Right renal pelvis (tissue), 4 donors: ENCODE measurements at regions not wholly inside any gene's neighbourhood (a gene's known extent, or its start where the extent isn't known, plus 50 kb on each side); places are given as distances from the start of the nearest gene placed in this dataset.
A peak's percentile ranks its signal among the peaks of the same experiment; 100 is the strongest.

Experiments
- DNase-seq, 4 donors: peaks; one replicate each; pipeline ENCODE4 v3.0.0-alpha.2; 2013; ENCODE audit warnings: low read depth in 4 of 4, low spot score in 3 of 4, missing footprints in 1 of 4

GRCh38 chr6:126145351-126145750, 159.0 kb downstream of the TRMT11 start:
- no peak for DNase-seq

- no peak for DNase-seq
Observed at GRCh38 chr6:126147291-126147815, 161.0 kb downstream of the TRMT11 start.

- DNase-seq = no peak
Observed at GRCh38 chr6:126148853-126149252, 162.5 kb downstream of the TRMT11 start.

- DNase-seq = no peak
Observed at GRCh38 chr6:126152372-126152745, 166.0 kb downstream of the TRMT11 start.

GRCh38 chr6:126153661-126154060, 167.3 kb downstream of the TRMT11 start:
- DNase-seq = no peak

- DNase-seq = no peak
Observed at GRCh38 chr6:126156973-126157372, 170.6 kb downstream of the TRMT11 start.

- no peak for DNase-seq
Observed at GRCh38 chr6:126167726-126168125, 172.2 kb upstream of the CENPW start.

- DNase-seq = no peak
Observed at GRCh38 chr6:126170433-126170832, 169.5 kb upstream of the CENPW start.

- DNase-seq = no peak
Observed at GRCh38 chr6:126170978-126171382, 168.9 kb upstream of the CENPW start.

- no peak for DNase-seq
Observed at GRCh38 chr6:126172131-126172530, 167.8 kb upstream of the CENPW start.

GRCh38 chr6:126173265-126173664, 166.7 kb upstream of the CENPW start:
- DNase-seq = no peak

GRCh38 chr6:126174697-126175096, 165.2 kb upstream of the CENPW start:
- no peak for DNase-seq

GRCh38 chr6:126175251-126175650, 164.7 kb upstream of the CENPW start:
- no peak for DNase-seq

GRCh38 chr6:126176282-126176681, 163.6 kb upstream of the CENPW start:
- no peak for DNase-seq

- DNase-seq = no peak
Observed at GRCh38 chr6:126180585-126180984, 159.3 kb upstream of the CENPW start.

- DNase-seq = no peak
Observed at GRCh38 chr6:126181173-126181741, 158.7 kb upstream of the CENPW start.

- no peak for DNase-seq
Observed at GRCh38 chr6:126181890-126182289, 158.0 kb upstream of the CENPW start.

- DNase-seq = no peak
Observed at GRCh38 chr6:126182650-126183311, 157.1 kb upstream of the CENPW start.

- DNase-seq = no peak
Observed at GRCh38 chr6:126185774-126186173, 154.1 kb upstream of the CENPW start.

GRCh38 chr6:126188279-126188909, 151.5 kb upstream of the CENPW start:
- DNase-seq = no peak

GRCh38 chr6:126195625-126196236, 144.2 kb upstream of the CENPW start:
- no peak for DNase-seq

- peak in 2 of 4 donors; percentile 29 to 37 for DNase-seq
Observed at GRCh38 chr6:126198631-126199030, 141.3 kb upstream of the CENPW start.
